Renal pelvis (tissue), 1 donor: ENCODE measurements at regions not wholly inside any gene's neighbourhood (a gene's known extent, or its start where the extent isn't known, plus 50 kb on each side); places are given as distances from the start of the nearest gene placed in this dataset.
"Not testable (repeated sequence)": the region's sequence is repeated elsewhere in the genome, so short reads cannot be mapped to it uniquely, and the experiment has no call there.

Experiments
- DNase-seq: peaks from one replicate; pipeline ENCODE4 v3.0.0-alpha.2; 2013

DNA sequence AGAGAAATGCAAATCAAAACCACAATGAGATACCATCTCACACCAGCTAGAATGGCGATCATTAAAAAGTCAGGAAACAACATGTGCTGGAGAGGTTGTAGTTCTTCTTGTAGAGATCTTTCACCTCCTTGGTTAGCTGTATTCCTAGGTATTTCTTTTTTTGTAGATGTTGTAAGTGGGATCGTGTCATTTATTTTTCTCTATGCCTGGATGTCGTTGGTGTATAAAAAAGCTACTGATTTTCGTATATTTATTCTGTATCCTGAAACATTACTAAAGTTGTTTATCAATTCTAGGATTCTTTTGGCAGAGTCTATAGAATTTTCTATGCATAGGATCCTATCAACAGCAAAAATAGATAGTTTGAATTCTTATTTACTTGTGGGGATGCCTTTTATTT lies 1271.8 kb downstream of the TMEM121 start:
- not testable (repeated sequence) for DNase-seq

- no peak for DNase-seq
Measured at GRCh38 chr14:106802413-106803364, 1276.3 kb downstream of the TMEM121 start.

DNA sequence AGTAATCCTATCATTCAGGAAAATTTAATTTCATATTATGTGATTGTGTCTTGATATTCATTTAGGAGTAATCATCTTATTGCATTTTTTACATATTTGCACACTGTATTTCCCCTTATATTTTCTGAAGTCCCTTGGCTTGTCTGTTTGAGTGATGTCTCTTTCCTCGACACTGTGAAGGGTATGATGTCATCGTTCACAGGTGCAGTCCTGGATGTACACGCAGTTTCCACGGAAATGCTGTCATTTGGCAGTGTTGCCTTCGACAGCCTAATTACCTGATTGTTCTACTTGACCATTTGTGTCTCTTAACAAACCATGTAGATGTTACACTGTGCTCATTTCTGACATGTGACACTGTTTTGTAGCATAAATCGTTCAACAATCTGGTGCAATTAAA lies 1277.0 kb downstream of the TMEM121 start:
- DNase-seq = no peak

GRCh38 chr14:106807493-106807892 lies 1281.1 kb downstream of the TMEM121 start:
- DNase-seq = no peak

GRCh38 chr14:106808458-106808857 lies 1282.1 kb downstream of the TMEM121 start:
- DNase-seq = no peak

DNA sequence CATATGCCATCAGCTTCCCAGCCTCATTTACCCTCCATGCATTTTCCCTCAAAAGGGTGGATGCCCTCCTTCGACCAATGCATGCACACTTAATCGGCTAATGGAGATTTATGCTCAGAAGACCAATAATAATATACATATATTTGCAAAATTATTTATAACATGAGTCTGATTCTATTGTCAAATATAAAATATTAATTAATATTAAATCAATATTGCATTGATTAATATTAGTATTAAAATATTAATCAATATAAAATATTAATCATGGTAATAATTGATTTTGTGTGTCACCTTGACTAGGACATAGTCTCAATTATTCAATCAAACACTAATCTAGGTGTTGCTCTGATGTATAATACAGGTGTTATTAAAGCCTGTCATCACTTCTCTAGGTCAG lies 1282.5 kb downstream of the TMEM121 start:
- no peak for DNase-seq

DNA sequence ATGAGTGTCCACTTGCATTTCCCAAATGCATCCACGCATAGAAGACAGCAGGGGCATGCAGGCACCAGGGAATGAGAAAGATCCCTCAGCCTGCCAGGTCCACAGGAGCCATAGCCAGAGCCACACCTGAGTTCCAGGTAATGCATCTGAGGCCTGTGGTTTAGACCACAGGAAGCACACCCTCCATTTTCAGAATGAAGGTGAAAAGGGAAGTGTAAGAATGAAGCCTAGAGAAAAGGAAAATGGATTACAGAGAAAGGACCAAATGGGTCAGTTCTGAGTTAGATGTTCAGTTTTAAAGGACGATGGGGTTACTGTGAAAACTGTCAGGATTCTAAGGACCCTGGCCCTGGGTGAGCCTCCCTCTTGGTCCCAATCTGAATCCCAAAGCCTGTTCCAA lies 1283.2 kb downstream of the TMEM121 start:
- DNase-seq = no peak

- not testable (repeated sequence) for DNase-seq
Measured at GRCh38 chr14:106810168-106810567, 1283.8 kb downstream of the TMEM121 start.

GRCh38 chr14:106811162-106811561 lies 1284.8 kb downstream of the TMEM121 start:
- no peak for DNase-seq

GRCh38 chr14:106812788-106813476 lies 1286.5 kb downstream of the TMEM121 start:
- no peak for DNase-seq

DNA sequence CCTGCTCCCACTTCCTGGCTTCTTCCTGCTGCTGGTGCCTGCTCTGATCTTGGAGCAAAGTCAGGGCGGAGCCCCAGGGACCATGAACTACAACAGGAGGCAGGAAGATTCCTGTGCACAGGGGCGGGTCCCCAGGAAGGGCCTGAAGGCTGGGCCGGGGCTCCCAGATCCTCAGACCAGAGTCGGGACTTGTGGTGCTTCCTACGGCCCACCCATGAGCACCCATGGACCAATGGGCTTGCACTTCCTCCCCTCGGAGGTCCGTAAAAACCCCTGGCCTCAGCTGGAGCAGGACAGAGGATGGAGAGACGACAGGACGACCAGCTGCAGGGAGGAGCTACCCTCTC lies 1287.1 kb downstream of the TMEM121 start:
- no peak for DNase-seq

- no peak for DNase-seq
Measured at GRCh38 chr14:106820119-106820518, 1293.7 kb downstream of the TMEM121 start.

GRCh38 chr14:106821119-106821518 lies 1294.7 kb downstream of the TMEM121 start:
- DNase-seq = no peak

DNA sequence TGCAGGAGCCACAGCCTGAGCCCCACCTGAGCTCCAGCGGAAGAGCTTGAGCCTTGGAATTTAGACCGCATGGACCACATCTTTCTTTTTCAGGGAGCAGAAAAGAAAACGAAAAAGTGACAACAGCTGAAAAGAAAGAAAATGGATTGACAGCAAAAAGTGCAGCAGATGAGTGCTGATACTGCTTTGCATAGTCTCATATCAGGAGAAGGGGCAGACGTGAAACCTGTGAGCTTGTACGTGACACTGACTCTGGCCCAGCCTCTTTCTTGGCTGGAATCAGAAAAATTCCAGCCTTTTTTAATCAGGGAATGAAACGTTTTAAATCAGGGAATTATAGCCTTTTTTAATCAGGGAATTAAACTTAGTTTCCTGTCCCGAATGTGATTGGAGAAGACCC lies 1296.5 kb downstream of the TMEM121 start:
- DNase-seq = no peak

- no peak for DNase-seq
Measured at GRCh38 chr14:106823552-106823951, 1297.2 kb downstream of the TMEM121 start.

- DNase-seq = no peak
Measured at GRCh38 chr14:106826833-106827369, 1300.5 kb downstream of the TMEM121 start.

DNA sequence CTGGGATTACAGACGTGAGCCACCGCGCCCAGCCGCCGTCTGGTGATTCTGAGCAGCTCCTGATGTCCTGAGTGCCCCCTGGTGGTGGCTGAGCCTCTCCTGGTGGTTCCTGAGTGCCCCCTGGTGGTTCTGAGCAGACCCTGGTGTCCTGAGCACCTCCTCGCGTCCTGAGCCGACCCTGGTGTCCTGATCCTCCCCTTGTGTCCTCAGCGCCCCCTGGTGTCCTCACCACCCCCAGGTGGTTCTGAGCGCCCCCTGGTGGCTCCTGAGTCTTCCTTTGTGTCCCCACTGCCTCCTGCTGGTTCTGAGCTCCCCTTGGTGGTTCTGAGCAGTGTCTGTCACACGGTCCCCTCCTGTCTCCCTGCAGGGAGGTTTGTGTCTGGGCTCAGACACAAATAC lies 1304.9 kb downstream of the TMEM121 start:
- DNase-seq = no peak

- DNase-seq = no peak
Measured at GRCh38 chr14:106837870-106838269, 1311.5 kb downstream of the TMEM121 start.

GRCh38 chr14:106838991-106839769 lies 1312.8 kb downstream of the TMEM121 start:
- no peak for DNase-seq

DNA sequence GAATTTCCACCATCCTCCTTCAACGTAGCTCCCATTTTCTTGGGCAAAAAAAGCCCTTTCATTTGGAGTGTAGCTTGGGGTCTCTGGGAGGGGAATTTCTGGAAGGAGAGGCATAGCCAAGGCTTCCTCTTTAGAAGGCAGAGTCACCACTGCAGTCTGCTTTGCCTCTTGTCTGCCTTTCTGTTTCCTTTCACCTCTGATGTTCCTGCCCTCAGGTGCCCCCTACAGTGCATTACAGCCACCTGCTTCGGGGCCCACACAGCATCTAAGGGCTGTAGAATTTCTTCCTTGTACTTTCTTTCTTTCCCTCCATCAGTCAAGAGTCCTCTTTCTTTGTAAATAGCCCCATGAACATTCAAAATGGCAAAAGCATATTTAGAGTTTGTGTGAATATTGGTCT lies 1313.9 kb downstream of the TMEM121 start:
- no peak for DNase-seq

- DNase-seq = no peak
Measured at GRCh38 chr14:106840991-106841390, 1314.6 kb downstream of the TMEM121 start.

DNA sequence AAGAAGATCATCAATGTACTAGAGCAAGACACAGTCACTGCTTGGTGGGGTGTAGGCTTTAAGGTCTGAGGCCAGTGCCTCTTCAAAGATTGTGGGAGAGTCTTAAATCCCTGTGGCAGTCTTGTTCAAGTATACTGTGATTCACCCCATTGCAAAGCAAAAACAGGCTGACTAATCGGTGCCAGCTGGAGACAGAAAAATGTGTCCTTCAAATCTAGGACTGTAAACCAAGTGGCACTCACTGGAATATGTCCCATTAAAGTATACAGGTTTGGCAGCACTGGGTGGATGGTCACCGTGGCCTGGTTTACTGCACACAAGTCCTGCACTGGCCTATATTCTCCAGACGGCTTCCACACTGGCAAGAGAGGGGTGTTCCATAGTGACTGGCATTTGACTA lies 1315.3 kb downstream of the TMEM121 start:
- no peak for DNase-seq
